Left ventricle myocardium superior (tissue), 1 donor: ENCODE measurements at regions not wholly inside any gene's neighbourhood (a gene's known extent, or its start where the extent isn't known, plus 50 kb on each side); places are given as distances from the start of the nearest gene placed in this dataset.

Source experiments
- ATAC-seq: fragments of 200-7000 bp; cut with Tn5 transposase; one replicate; pipeline ENCODE4 v1.9.1; 2020; ENCODE audit warnings: mild to moderate bottlenecking, moderate library complexity
- DNase-seq: peaks from one replicate; pipeline ENCODE4 v3.0.0-alpha.2; 2020
- intact Hi-C: fragments of 100-400 bp; cut with micrococcal nuclease; formaldehyde crosslinking; loops from one replicate; pipeline ENCODE4 v1.11.0; 2022
- donor health status: DM: no; HTN: yes; CAD: no; lungs with severe emphysema.

GRCh38 chr9:87139099-87139730 is 191.9 kb upstream of the GAS1 start:
- intact Hi-C loops = no loop called here
- ATAC-seq (no peak), DNase-seq (no peak)

- intact Hi-C loops = no loop called here
- ATAC-seq = no peak
- no peak for DNase-seq
Measured at GRCh38 chr9:87140142-87140541, 192.8 kb upstream of the GAS1 start.

GRCh38 chr9:87140605-87141109 is 193.4 kb upstream of the GAS1 start:
- no peak for ATAC-seq
- DNase-seq = no peak
- intact Hi-C loops = no loop called here

- DNase-seq (no peak), ATAC-seq (no peak)
- intact Hi-C loops = no loop called here
Measured at GRCh38 chr9:87141124-87141523, 193.8 kb upstream of the GAS1 start.

- no peak for DNase-seq
- intact Hi-C loops = no loop called here
- no peak for ATAC-seq
Measured at GRCh38 chr9:87146933-87147332, 199.6 kb upstream of the GAS1 start.

GRCh38 chr9:87147839-87148238 is 200.5 kb upstream of the GAS1 start:
- DNase-seq (no peak), ATAC-seq (no peak)
- intact Hi-C loops = no loop called here

GRCh38 chr9:87148331-87149104 is 201.2 kb upstream of the GAS1 start:
- intact Hi-C loops = no loop called here
- DNase-seq (peak; percentile 93), ATAC-seq (peak; percentile 95)

- ATAC-seq (no peak), DNase-seq (no peak)
- intact Hi-C loops = no loop called here
Measured at GRCh38 chr9:87149799-87150198, 202.5 kb upstream of the GAS1 start.

GRCh38 chr9:87152256-87152655 is 204.9 kb upstream of the GAS1 start:
- intact Hi-C loops = no loop called here
- ATAC-seq (no peak), DNase-seq (no peak)

- no peak for DNase-seq
- intact Hi-C loops = no loop called here
- ATAC-seq = no peak
Measured at GRCh38 chr9:87156247-87156646, 208.9 kb upstream of the GAS1 start.

- intact Hi-C loops = no loop called here
- DNase-seq (no peak), ATAC-seq (peak; percentile 74)
Measured at GRCh38 chr9:87157366-87158031, 210.2 kb upstream of the GAS1 start.

- no peak for DNase-seq
- no peak for ATAC-seq
- intact Hi-C loops = no loop called here
Measured at GRCh38 chr9:87158765-87159164, 211.5 kb upstream of the GAS1 start.

GRCh38 chr9:87160148-87161102 is 213.1 kb upstream of the GAS1 start:
- DNase-seq = peak; percentile 64
- intact Hi-C loops = no loop called here
- ATAC-seq = peak; percentile 86

- ATAC-seq (no peak), DNase-seq (no peak)
- intact Hi-C loops = no loop called here
Measured at GRCh38 chr9:87167161-87167560, 219.9 kb upstream of the GAS1 start.

GRCh38 chr9:87167582-87167981 is 220.3 kb upstream of the GAS1 start:
- ATAC-seq = no peak
- intact Hi-C loops = no loop called here

GRCh38 chr9:87178302-87178701 is 231.0 kb upstream of the GAS1 start:
- intact Hi-C loops = no loop called here
- peak; percentile 42 for ATAC-seq

More at GRCh38 chr9:87167582-87167981, 220.3 kb upstream of the GAS1 start:
- no peak for DNase-seq

GRCh38 chr9:87179553-87180340 is 232.4 kb upstream of the GAS1 start:
- ATAC-seq = no peak
- intact Hi-C loops = no loop called here

More at GRCh38 chr9:87178302-87178701, 231.0 kb upstream of the GAS1 start:
- no peak for DNase-seq

GRCh38 chr9:87180361-87180760 is 233.1 kb upstream of the GAS1 start:
- no peak for DNase-seq
- no peak for ATAC-seq
- intact Hi-C loops = no loop called here

More at GRCh38 chr9:87179553-87180340, 232.4 kb upstream of the GAS1 start:
- DNase-seq = no peak
